Calu3 (cell line): ENCODE measurements at regions not wholly inside any gene's neighbourhood (a gene's known extent, or its start where the extent isn't known, plus 50 kb on each side); places are given as distances from the start of the nearest gene placed in this dataset.

Experiments
- BruUV-seq: library from RNA; stranded (reverse); fragments of 400-500 nt; replicated peaks from 2 replicates; lab custom pipeline; 2021; lab: Mats Ljungman, UMichigan
- CTCF ChIA-PET: fragments of 300-600 bp; sonication (Branson Sonifier 250); formaldehyde crosslinking; loops from one replicate; lab custom pipeline; 2022; ENCODE audit warnings: antibody characterized with exemption; lab: Charles Lee
- DNase-seq: peaks from one replicate; pipeline ENCODE4 v3.0.0; 2022
- H3K27ac Mint-ChIP-seq: one replicate; pipeline ENCODE4 v1.8.0; 2022; ENCODE audit warnings: mixed read lengths; ENCODE audit not compliant: unreplicated experiment
- H3K27me3 Mint-ChIP-seq: one replicate; pipeline ENCODE4 v1.8.0; 2022; ENCODE audit warnings: mixed read lengths; ENCODE audit not compliant: unreplicated experiment
- H3K36me3 Mint-ChIP-seq: one replicate; pipeline ENCODE4 v1.8.0; 2022; ENCODE audit warnings: mild to moderate bottlenecking, moderate library complexity, mixed read lengths; ENCODE audit not compliant: insufficient read depth, unreplicated experiment
- H3K4me1 Mint-ChIP-seq: one replicate; pipeline ENCODE4 v1.8.0; 2022; ENCODE audit warnings: mild to moderate bottlenecking, low read depth, mixed read lengths; ENCODE audit not compliant: unreplicated experiment
- H3K4me3 Mint-ChIP-seq: one replicate; pipeline ENCODE4 v1.8.0; 2022; ENCODE audit warnings: mild to moderate bottlenecking, low read depth, moderate library complexity, mixed read lengths; ENCODE audit not compliant: unreplicated experiment
- H3K9me3 Mint-ChIP-seq: one replicate; pipeline ENCODE4 v1.8.0; 2022; ENCODE audit warnings: low read depth, mixed read lengths; ENCODE audit not compliant: unreplicated experiment
- CTCF ChIP-seq: fragments of 200-600 bp; IDR thresholded peaks from one replicate; pipeline ENCODE4 v1.8.0; 2022; ENCODE audit warnings: antibody characterized with exemption; ENCODE audit not compliant: unreplicated experiment
- intact Hi-C: fragments of 100-400 bp; cut with micrococcal nuclease; formaldehyde crosslinking; loops from one replicate; pipeline ENCODE4 v1.10.0; 2022; ENCODE audit not compliant: unreplicated experiment

- Mint-ChIP-seq H3K27ac (no peak overlapping the region), H3K36me3 (no peaks in the 10 kb centered on the region), H3K4me3 (no peak overlapping the region), H3K9me3 (peaks cover 7% of the 10 kb centered on the region), H3K27me3 (no peaks in the 10 kb centered on the region), H3K4me1 (no peaks in the 10 kb centered on the region)
- DNase-seq: no peak
- TF ChIP-seq CTCF: no peak
- CTCF ChIA-PET: no interaction called here
- intact Hi-C loops: no loop called here
- BruUV-seq: no TSS peak
Observed at GRCh38 chr2:210917465-210917864, 361.1 kb downstream of the CPS1 start.

- peaks cover 5% of the 10 kb centered on the region for H3K9me3 Mint-ChIP-seq
- TF ChIP-seq CTCF: no peak
- no peak overlapping the region for H3K27ac Mint-ChIP-seq
- no peak for DNase-seq
- no peaks in the 10 kb centered on the region for H3K4me1 Mint-ChIP-seq
- H3K27me3 Mint-ChIP-seq: no peaks in the 10 kb centered on the region
- intact Hi-C loops: no loop called here
- no TSS peak for BruUV-seq
- H3K36me3 Mint-ChIP-seq: no peaks in the 10 kb centered on the region
- CTCF ChIA-PET: no interaction called here
- H3K4me3 Mint-ChIP-seq: no peak overlapping the region
Observed at GRCh38 chr2:210919128-210919527, 362.7 kb downstream of the CPS1 start.

GRCh38 chr2:210922419-210922818 lies 366.0 kb downstream of the CPS1 start:
- Mint-ChIP-seq H3K27me3 (no peaks in the 10 kb centered on the region), H3K9me3 (peaks cover 5% of the 10 kb centered on the region), H3K36me3 (no peaks in the 10 kb centered on the region), H3K4me1 (no peaks in the 10 kb centered on the region), H3K27ac (no peak overlapping the region), H3K4me3 (no peak overlapping the region)
- no peak for DNase-seq
- intact Hi-C loops: no loop called here
- CTCF ChIA-PET: no interaction called here
- TF ChIP-seq CTCF: no peak
- no TSS peak for BruUV-seq

GRCh38 chr2:210928714-210929113 lies 372.3 kb downstream of the CPS1 start:
- no peak for DNase-seq
- Mint-ChIP-seq H3K27ac (no peak overlapping the region), H3K4me1 (no peaks in the 10 kb centered on the region), H3K9me3 (peaks cover 2% of the 10 kb centered on the region), H3K27me3 (no peaks in the 10 kb centered on the region), H3K36me3 (no peaks in the 10 kb centered on the region), H3K4me3 (no peak overlapping the region)
- TF ChIP-seq CTCF: no peak
- no TSS peak for BruUV-seq
- intact Hi-C loops: no loop called here
- CTCF ChIA-PET: interaction anchor here (0.6 kb wide), 1 partner anchor 233 kb away, joined by 3 read pairs; no protein-coding TSS in a partner anchor
